HL-60 (cell line): ENCODE measurements at regions not wholly inside any gene's neighbourhood (a gene's known extent, or its start where the extent isn't known, plus 50 kb on each side); places are given as distances from the start of the nearest gene placed in this dataset.

ENCODE experiments used
- DNase-seq, 2 experiments: peaks; one replicate each; pipeline ENCODE4 v3.0.0-alpha.2; 2010 to 2020; ENCODE audit warnings: low read depth in 1 of 2, low spot score in 1 of 2
- H3K27ac ChIP-seq: fragments of 250-450 bp; sonication (Bioruptor Pico); replicated peaks from 2 replicates; pipeline ENCODE4 v1.5.1; 2020; ENCODE audit warnings: mild to moderate bottlenecking, moderate library complexity
- H3K27me3 ChIP-seq: fragments of 250-450 bp; sonication (Bioruptor Pico); 2 replicates; pipeline ENCODE4 v1.5.1; 2021; ENCODE audit warnings: mild to moderate bottlenecking, moderate library complexity; ENCODE audit not compliant: insufficient read depth, poor library complexity, severe bottlenecking
- H3K4me3 ChIP-seq: replicated peaks from 2 replicates; pipeline ENCODE4 v1.5.1; 2011; ENCODE audit warnings: mild to moderate bottlenecking, control low read depth, low read length; ENCODE audit not compliant: insufficient read depth
- GABPA ChIP-seq: IDR thresholded peaks from 2 replicates; pipeline ENCODE4 v1.6.1; 2012; ENCODE audit warnings: low read depth
- POLR2AphosphoS5 ChIP-seq: IDR thresholded peaks from 2 replicates; pipeline ENCODE4 v1.6.1; 2012; ENCODE audit warnings: low read depth
- SPI1 ChIP-seq: IDR thresholded peaks from 2 replicates; pipeline ENCODE4 v1.6.1; 2012; ENCODE audit warnings: low read depth, mild to moderate bottlenecking, borderline replicate concordance
- TF ChIP-seq, protein P1 (sequence below): IDR thresholded peaks from one replicate; pipeline ENCODE4 v1.5.1; 2011; ENCODE audit warnings: low read length, control low read depth, inconsistent platforms; ENCODE audit not compliant: insufficient read depth
- TF ChIP-seq, protein P2 (sequence below): IDR thresholded peaks from 2 replicates; pipeline ENCODE4 v1.6.1; 2012; ENCODE audit warnings: low read depth; ENCODE audit not compliant: insufficient replicate concordance

DNA sequence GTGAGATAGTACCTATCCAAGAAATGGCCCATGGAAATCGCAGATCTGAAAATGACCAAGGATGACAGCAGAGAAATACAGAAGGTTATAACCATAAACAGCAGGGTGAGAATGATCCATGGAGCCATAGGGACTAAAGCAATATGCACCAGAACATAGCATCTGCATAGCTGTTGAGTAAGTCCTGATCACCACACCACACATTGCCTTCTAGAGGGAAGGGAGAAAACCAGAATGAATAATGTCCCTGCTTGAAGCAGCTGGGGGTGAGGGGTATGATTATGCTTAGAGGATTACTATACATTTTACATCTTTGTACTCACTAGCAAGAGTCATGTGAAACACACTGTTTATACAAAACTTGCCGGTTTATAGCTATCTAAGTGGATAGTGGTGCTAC is 350.4 kb downstream of the MBD2 start:
- H3K4me3 ChIP-seq: no peak overlapping the region
- no peak for DNase-seq
- H3K27me3 ChIP-seq: no peaks in the 10 kb centered on the region
- H3K27ac ChIP-seq: no peak overlapping the region
- TF ChIP-seq GABPA (no peak), SPI1 (no peak), POLR2AphosphoS5 (no peak)
- TF ChIP-seq, protein P1, sequence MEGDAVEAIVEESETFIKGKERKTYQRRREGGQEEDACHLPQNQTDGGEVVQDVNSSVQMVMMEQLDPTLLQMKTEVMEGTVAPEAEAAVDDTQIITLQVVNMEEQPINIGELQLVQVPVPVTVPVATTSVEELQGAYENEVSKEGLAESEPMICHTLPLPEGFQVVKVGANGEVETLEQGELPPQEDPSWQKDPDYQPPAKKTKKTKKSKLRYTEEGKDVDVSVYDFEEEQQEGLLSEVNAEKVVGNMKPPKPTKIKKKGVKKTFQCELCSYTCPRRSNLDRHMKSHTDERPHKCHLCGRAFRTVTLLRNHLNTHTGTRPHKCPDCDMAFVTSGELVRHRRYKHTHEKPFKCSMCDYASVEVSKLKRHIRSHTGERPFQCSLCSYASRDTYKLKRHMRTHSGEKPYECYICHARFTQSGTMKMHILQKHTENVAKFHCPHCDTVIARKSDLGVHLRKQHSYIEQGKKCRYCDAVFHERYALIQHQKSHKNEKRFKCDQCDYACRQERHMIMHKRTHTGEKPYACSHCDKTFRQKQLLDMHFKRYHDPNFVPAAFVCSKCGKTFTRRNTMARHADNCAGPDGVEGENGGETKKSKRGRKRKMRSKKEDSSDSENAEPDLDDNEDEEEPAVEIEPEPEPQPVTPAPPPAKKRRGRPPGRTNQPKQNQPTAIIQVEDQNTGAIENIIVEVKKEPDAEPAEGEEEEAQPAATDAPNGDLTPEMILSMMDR: no peak
- TF ChIP-seq, protein P2, sequence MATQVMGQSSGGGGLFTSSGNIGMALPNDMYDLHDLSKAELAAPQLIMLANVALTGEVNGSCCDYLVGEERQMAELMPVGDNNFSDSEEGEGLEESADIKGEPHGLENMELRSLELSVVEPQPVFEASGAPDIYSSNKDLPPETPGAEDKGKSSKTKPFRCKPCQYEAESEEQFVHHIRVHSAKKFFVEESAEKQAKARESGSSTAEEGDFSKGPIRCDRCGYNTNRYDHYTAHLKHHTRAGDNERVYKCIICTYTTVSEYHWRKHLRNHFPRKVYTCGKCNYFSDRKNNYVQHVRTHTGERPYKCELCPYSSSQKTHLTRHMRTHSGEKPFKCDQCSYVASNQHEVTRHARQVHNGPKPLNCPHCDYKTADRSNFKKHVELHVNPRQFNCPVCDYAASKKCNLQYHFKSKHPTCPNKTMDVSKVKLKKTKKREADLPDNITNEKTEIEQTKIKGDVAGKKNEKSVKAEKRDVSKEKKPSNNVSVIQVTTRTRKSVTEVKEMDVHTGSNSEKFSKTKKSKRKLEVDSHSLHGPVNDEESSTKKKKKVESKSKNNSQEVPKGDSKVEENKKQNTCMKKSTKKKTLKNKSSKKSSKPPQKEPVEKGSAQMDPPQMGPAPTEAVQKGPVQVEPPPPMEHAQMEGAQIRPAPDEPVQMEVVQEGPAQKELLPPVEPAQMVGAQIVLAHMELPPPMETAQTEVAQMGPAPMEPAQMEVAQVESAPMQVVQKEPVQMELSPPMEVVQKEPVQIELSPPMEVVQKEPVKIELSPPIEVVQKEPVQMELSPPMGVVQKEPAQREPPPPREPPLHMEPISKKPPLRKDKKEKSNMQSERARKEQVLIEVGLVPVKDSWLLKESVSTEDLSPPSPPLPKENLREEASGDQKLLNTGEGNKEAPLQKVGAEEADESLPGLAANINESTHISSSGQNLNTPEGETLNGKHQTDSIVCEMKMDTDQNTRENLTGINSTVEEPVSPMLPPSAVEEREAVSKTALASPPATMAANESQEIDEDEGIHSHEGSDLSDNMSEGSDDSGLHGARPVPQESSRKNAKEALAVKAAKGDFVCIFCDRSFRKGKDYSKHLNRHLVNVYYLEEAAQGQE: no peak

DNA sequence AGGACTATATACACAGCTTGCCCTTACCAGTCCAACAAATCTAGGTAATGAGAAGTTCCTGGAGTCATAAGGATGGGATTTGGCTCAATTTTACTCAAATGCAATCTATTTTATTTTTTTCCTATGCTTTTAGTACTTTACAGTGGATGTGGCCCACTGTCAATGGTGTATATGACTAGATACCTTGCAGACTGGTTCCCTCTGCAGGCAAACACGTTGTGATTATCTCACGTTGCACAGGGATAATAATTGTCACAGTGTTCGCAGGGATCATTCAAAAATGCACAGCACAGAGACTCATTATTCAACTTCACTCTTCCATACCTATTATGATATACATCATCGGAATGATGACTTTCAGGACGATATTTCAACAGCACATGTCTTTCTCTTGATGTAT is 359.7 kb downstream of the MBD2 start:
- H3K27ac ChIP-seq: no peak overlapping the region
- DNase-seq: no peak
- no peak overlapping the region for H3K4me3 ChIP-seq
- TF ChIP-seq, protein P1: no peak
- TF ChIP-seq, protein P2: no peak
- TF ChIP-seq POLR2AphosphoS5 (no peak), SPI1 (no peak), GABPA (no peak)
- H3K27me3 ChIP-seq: no peaks in the 10 kb centered on the region

DNA sequence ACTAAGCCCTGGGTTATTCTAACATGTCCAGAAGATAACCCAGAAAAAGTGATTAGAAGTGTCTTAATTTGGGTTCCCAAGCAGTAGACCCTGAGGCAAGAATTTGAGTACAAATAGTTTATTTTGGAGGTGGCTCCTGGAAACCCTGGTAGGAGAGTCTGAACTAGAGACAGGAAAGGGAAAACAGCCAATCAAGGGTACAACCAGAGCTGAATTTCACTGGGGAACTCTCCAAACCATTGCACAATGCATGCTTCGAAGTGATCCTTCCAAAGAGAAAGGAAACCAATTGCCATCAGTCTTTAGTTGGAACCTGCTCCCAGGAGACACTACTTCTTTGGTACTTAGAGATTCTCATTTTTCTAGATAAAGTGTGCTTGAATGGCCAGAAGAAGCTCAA is 361.5 kb downstream of the MBD2 start:
- TF ChIP-seq, protein P1: no peak
- no peak for TF ChIP-seq POLR2AphosphoS5
- TF ChIP-seq, protein P2: no peak
- no peak for TF ChIP-seq GABPA
- TF ChIP-seq SPI1: no peak
- H3K4me3 ChIP-seq: no peak overlapping the region
- H3K27ac ChIP-seq: no peak overlapping the region
- H3K27me3 ChIP-seq: no peaks in the 10 kb centered on the region
- DNase-seq: no peak
